Trophoblast cell (in vitro differentiated cells and primary cell): ENCODE measurements at regions not wholly inside any gene's neighbourhood (a gene's known extent, or its start where the extent isn't known, plus 50 kb on each side); places are given as distances from the start of the nearest gene placed in this dataset.

ENCODE experiments used
- DNase-seq, 2 donors: peaks; one replicate each; pipeline ENCODE4 v3.0.0-alpha.2; 2016
- H2AFZ ChIP-seq: 2 replicates; pipeline ENCODE4 v1.6.1; 2013; ENCODE audit warnings: low read length, moderate library complexity, mild to moderate bottlenecking; ENCODE audit not compliant: insufficient read depth, poor library complexity
- H2AK5ac ChIP-seq: 2 replicates; pipeline ENCODE4 v1.6.1; 2013; ENCODE audit warnings: mild to moderate bottlenecking, low read length
- H2BK120ac ChIP-seq: 2 replicates; pipeline ENCODE4 v1.6.1; 2013; ENCODE audit warnings: low read length, mild to moderate bottlenecking, moderate library complexity; ENCODE audit not compliant: insufficient read depth, poor library complexity
- H2BK12ac ChIP-seq: 2 replicates; pipeline ENCODE4 v1.6.1; 2013; ENCODE audit warnings: mild to moderate bottlenecking, low read length, moderate library complexity
- H2BK5ac ChIP-seq: 2 replicates; pipeline ENCODE4 v1.6.1; 2013; ENCODE audit warnings: low read length, low read depth, moderate library complexity, mild to moderate bottlenecking; ENCODE audit not compliant: poor library complexity
- H3K14ac ChIP-seq: 2 replicates; pipeline ENCODE4 v1.6.1; 2013; ENCODE audit warnings: mild to moderate bottlenecking, low read length
- H3K18ac ChIP-seq: 2 replicates; pipeline ENCODE4 v1.6.1; 2013; ENCODE audit warnings: mild to moderate bottlenecking, low read length
- H3K23ac ChIP-seq: 2 replicates; pipeline ENCODE4 v1.6.1; 2013; ENCODE audit warnings: low read length
- H3K27ac ChIP-seq: 2 replicates; pipeline ENCODE4 v1.5.1; 2013; ENCODE audit warnings: low read depth, mild to moderate bottlenecking, inconsistent platforms, low read length, moderate library complexity
- H3K27me3 ChIP-seq: 2 replicates; pipeline ENCODE4 v1.6.1; 2013; ENCODE audit warnings: inconsistent platforms, mild to moderate bottlenecking, low read length, moderate library complexity; ENCODE audit not compliant: insufficient read depth
- H3K36me3 ChIP-seq, 2 experiments: 1 replicate in 1 of 2; 2 replicates in 1 of 2; pipeline ENCODE4 v1.6.1; 2013; ENCODE audit warnings: low read length in 2 of 2, mild to moderate bottlenecking in 2 of 2, moderate library complexity in 1 of 2; ENCODE audit not compliant: insufficient read depth in 2 of 2, control insufficient read depth in 1 of 2
- H3K4ac ChIP-seq: 2 replicates; pipeline ENCODE4 v1.6.1; 2013; ENCODE audit warnings: low read depth, mild to moderate bottlenecking, low read length, moderate library complexity
- H3K4me1 ChIP-seq, 2 experiments: 1 replicate in 1 of 2; 2 replicates in 1 of 2; pipeline ENCODE4 v1.6.1; 2013; ENCODE audit warnings: low read length in 2 of 2, mild to moderate bottlenecking in 2 of 2, moderate library complexity in 1 of 2; ENCODE audit not compliant: insufficient read depth in 2 of 2, control insufficient read depth in 1 of 2
- H3K4me2 ChIP-seq: 2 replicates; pipeline ENCODE4 v1.6.1; 2013; ENCODE audit warnings: inconsistent platforms, mild to moderate bottlenecking, low read length, moderate library complexity
- H3K4me3 ChIP-seq: 2 replicates; pipeline ENCODE4 v1.5.1; 2013; ENCODE audit warnings: mild to moderate bottlenecking, low read depth, low read length, inconsistent platforms
- H3K79me1 ChIP-seq: one replicate; pipeline ENCODE4 v1.6.1; 2013; ENCODE audit warnings: low read length
- H3K79me2 ChIP-seq: 2 replicates; pipeline ENCODE4 v1.6.1; 2013; ENCODE audit warnings: low read length, mild to moderate bottlenecking; ENCODE audit not compliant: control insufficient read depth, insufficient read depth, poor library complexity
- H3K9ac ChIP-seq: 2 replicates; pipeline ENCODE4 v1.6.1; 2013; ENCODE audit warnings: mild to moderate bottlenecking, low read length
- H3K9me3 ChIP-seq: 2 replicates; pipeline ENCODE4 v1.6.1; 2013; ENCODE audit warnings: low read depth, mild to moderate bottlenecking, control low read depth, inconsistent platforms, low read length; ENCODE audit not compliant: insufficient read depth
- H4K12ac ChIP-seq: 2 replicates; pipeline ENCODE4 v1.6.1; 2013; ENCODE audit warnings: low read depth, mild to moderate bottlenecking, low read length, moderate library complexity
- H4K8ac ChIP-seq: 2 replicates; pipeline ENCODE4 v1.6.1; 2013; ENCODE audit warnings: low read depth, mild to moderate bottlenecking, low read length, moderate library complexity
- H4K91ac ChIP-seq: one replicate; pipeline ENCODE4 v1.6.1; 2013; ENCODE audit warnings: low read depth, mild to moderate bottlenecking, low read length, moderate library complexity
- WGBS: extraction: QIAGEN DNeasy Blood & Tissue Kit; methylation state at CpG from one replicate; pipeline ENCODE4 v1.1.7; 2013; ENCODE audit warnings: missing lambda C conversion rate; ENCODE audit not compliant: insufficient read length, insufficient coverage; ENCODE audit errors: extremely low coverage; 5-methylcytosine and 5-hydroxymethylcytosine counted together

- H3K9ac ChIP-seq = no peak overlapping the region
- no peak overlapping the region for H3K4ac ChIP-seq
- H2BK5ac ChIP-seq = no peak overlapping the region
- H2BK120ac ChIP-seq = no peak overlapping the region
- H3K79me2 ChIP-seq = no peaks in the 10 kb centered on the region
- H3K18ac ChIP-seq = no peak overlapping the region
- no peak overlapping the region for H3K4me3 ChIP-seq
- H3K27me3 ChIP-seq = no peaks in the 10 kb centered on the region
- H2AFZ ChIP-seq = no peak overlapping the region
- DNase-seq = no peak
- no peaks in the 10 kb centered on the region for H3K79me1 ChIP-seq
- no peaks in the 10 kb centered on the region for H3K4me1 ChIP-seq
- H3K9me3 ChIP-seq = no peaks in the 10 kb centered on the region
- no peak overlapping the region for H4K8ac ChIP-seq
- H3K23ac ChIP-seq = no peak overlapping the region
- H2AK5ac ChIP-seq = no peak overlapping the region
- H3K4me2 ChIP-seq = no peak overlapping the region
- no peak overlapping the region for H3K14ac ChIP-seq
- no peak overlapping the region for H4K12ac ChIP-seq
- H4K91ac ChIP-seq = no peak overlapping the region
- no CpG with 5 or more reads among the region's 2 CpGs for WGBS
- no peak overlapping the region for H3K27ac ChIP-seq
- H2BK12ac ChIP-seq = no peak overlapping the region
- H3K36me3 ChIP-seq = no peaks in the 10 kb centered on the region
Measured at GRCh38 chr9:103152473-103152872, 157.3 kb downstream of the CYLC2 start.

- H3K79me1 ChIP-seq = no peaks in the 10 kb centered on the region
- no peak overlapping the region for H3K4ac ChIP-seq
- H3K23ac ChIP-seq = no peak overlapping the region
- H2BK5ac ChIP-seq = no peak overlapping the region
- WGBS = no CpG with 5 or more reads among the region's 4 CpGs
- no peak overlapping the region for H2BK120ac ChIP-seq
- no peaks in the 10 kb centered on the region for H3K36me3 ChIP-seq
- H2AFZ ChIP-seq = no peak overlapping the region
- H3K4me3 ChIP-seq = no peak overlapping the region
- H3K9me3 ChIP-seq = no peaks in the 10 kb centered on the region
- H3K27me3 ChIP-seq = no peaks in the 10 kb centered on the region
- no peaks in the 10 kb centered on the region for H3K79me2 ChIP-seq
- H4K12ac ChIP-seq = no peak overlapping the region
- no peak overlapping the region for H3K9ac ChIP-seq
- no peak overlapping the region for H2BK12ac ChIP-seq
- no peak overlapping the region for H3K14ac ChIP-seq
- no peak for DNase-seq
- no peak overlapping the region for H4K8ac ChIP-seq
- no peak overlapping the region for H3K18ac ChIP-seq
- H3K4me1 ChIP-seq = no peaks in the 10 kb centered on the region
- H2AK5ac ChIP-seq = no peak overlapping the region
- H3K4me2 ChIP-seq = no peak overlapping the region
- no peak overlapping the region for H3K27ac ChIP-seq
- no peak overlapping the region for H4K91ac ChIP-seq
Measured at GRCh38 chr9:103167530-103167929, 172.4 kb downstream of the CYLC2 start.

DNA sequence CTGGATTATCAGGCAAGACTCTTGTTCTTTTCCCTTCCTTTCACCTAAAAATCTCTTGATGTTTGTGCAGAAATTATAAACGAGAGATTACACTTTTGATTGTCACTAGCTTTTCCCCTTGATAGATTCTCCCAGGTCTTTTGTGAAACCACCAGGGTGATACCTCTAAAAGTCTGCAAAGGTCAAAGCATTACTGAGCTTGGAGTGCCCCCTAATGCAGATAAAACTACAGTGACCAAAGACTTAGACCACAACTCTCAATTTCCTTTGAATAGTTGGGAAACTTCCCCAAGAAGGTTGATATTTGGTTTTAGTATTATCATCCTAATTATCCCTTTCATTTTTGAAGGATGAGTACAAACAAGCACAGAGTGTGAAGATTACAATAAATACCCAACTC lies 173.1 kb downstream of the CYLC2 start:
- no peaks in the 10 kb centered on the region for H3K9me3 ChIP-seq
- H3K18ac ChIP-seq = no peak overlapping the region
- no peaks in the 10 kb centered on the region for H3K79me2 ChIP-seq
- H4K8ac ChIP-seq = no peak overlapping the region
- no peak overlapping the region for H4K91ac ChIP-seq
- no peak overlapping the region for H3K27ac ChIP-seq
- H2BK5ac ChIP-seq = no peak overlapping the region
- no peak overlapping the region for H3K4ac ChIP-seq
- WGBS = no CpG with 5 or more reads among the region's 1 CpG
- no peak overlapping the region for H3K9ac ChIP-seq
- no peaks in the 10 kb centered on the region for H3K79me1 ChIP-seq
- no peak overlapping the region for H2BK12ac ChIP-seq
- H3K23ac ChIP-seq = no peak overlapping the region
- H2AFZ ChIP-seq = no peak overlapping the region
- no peaks in the 10 kb centered on the region for H3K36me3 ChIP-seq
- H3K27me3 ChIP-seq = no peaks in the 10 kb centered on the region
- no peak overlapping the region for H3K14ac ChIP-seq
- no peak overlapping the region for H4K12ac ChIP-seq
- no peaks in the 10 kb centered on the region for H3K4me1 ChIP-seq
- H2BK120ac ChIP-seq = no peak overlapping the region
- no peak overlapping the region for H2AK5ac ChIP-seq
- DNase-seq = no peak
- no peak overlapping the region for H3K4me3 ChIP-seq
- no peak overlapping the region for H3K4me2 ChIP-seq

DNA sequence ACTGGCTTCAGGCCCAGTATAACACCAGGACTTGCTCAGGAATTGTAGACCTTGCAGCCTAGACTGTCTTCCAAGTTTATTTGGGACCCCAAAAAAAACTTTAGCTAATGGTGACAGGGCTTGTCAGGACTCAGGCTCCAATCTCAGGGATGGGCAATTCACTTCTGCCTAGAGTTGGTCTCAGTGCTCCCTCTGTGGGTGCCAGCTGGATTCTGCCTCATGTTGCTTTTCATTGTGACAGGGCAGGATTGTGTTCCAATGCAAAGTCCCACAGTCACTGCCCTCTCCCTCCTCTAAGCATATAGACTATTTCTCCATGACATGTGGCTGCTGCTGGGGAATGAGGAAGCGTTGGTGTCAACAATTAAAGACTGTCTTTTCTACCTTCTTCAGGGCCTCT lies 174.7 kb downstream of the CYLC2 start:
- no peak overlapping the region for H3K4me2 ChIP-seq
- no peak overlapping the region for H4K8ac ChIP-seq
- H2AK5ac ChIP-seq = no peak overlapping the region
- H3K4me3 ChIP-seq = no peak overlapping the region
- H3K14ac ChIP-seq = no peak overlapping the region
- no peak overlapping the region for H2BK12ac ChIP-seq
- no peak overlapping the region for H2BK120ac ChIP-seq
- no peak overlapping the region for H4K12ac ChIP-seq
- H4K91ac ChIP-seq = no peak overlapping the region
- no peak overlapping the region for H3K4ac ChIP-seq
- no peak for DNase-seq
- H3K36me3 ChIP-seq = no peaks in the 10 kb centered on the region
- no peak overlapping the region for H2BK5ac ChIP-seq
- no peaks in the 10 kb centered on the region for H3K79me2 ChIP-seq
- no peak overlapping the region for H3K9ac ChIP-seq
- H3K18ac ChIP-seq = no peak overlapping the region
- no peaks in the 10 kb centered on the region for H3K27me3 ChIP-seq
- H3K23ac ChIP-seq = no peak overlapping the region
- no peaks in the 10 kb centered on the region for H3K79me1 ChIP-seq
- no peak overlapping the region for H3K27ac ChIP-seq
- WGBS = no CpG with 5 or more reads among the region's 1 CpG
- H3K9me3 ChIP-seq = no peaks in the 10 kb centered on the region
- no peak overlapping the region for H2AFZ ChIP-seq
- H3K4me1 ChIP-seq = no peaks in the 10 kb centered on the region
